ENCODE measurements at regions not wholly inside any gene's neighbourhood (a gene's known extent, or its start where the extent isn't known, plus 50 kb on each side); places are given as distances from the start of the nearest gene placed in this dataset.
"Not testable (repeated sequence)": the region's sequence is repeated elsewhere in the genome, so short reads cannot be mapped to it uniquely, and the experiment has no call there.

DNA sequence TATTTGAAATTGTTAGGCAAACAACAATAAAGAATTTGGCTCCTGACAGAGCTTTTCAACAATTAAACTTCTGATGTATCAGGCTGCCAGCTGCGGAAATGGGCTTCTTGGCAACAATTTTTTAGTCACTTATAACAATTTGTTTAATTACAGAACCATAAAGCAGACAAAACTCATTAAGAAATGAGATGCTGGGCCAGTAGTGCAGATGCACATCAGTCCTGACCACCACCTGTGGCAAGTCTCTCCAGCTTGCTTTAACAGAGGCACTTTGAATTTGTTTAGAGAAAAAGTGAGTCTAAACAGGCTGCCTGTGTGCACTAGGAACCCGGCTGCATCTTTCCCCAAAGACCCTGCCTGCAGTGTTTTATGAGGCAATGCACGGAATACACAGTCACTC is 1124.4 kb downstream of the NXPH1 start:
- DNase-seq = no peak

DNA sequence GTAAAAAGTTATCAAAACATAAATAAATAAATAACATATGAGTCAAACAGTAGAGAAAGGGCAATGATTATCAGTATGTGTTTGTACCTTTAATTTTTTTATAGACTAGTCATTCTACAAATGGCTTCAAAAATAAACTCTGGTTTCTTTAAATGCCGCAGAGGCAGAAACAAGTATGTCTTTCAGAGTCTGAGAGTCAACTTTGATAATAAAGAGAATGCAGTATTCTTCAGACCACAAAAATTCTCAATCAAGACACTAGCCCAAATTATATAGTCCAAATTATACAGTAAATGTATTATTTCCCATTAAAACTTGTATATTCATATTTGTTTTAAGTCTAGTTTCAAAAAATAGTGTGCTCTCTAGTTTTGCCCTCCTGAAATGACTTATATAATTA is 1142.3 kb downstream of the NXPH1 start:
- no peak for DNase-seq

DNA sequence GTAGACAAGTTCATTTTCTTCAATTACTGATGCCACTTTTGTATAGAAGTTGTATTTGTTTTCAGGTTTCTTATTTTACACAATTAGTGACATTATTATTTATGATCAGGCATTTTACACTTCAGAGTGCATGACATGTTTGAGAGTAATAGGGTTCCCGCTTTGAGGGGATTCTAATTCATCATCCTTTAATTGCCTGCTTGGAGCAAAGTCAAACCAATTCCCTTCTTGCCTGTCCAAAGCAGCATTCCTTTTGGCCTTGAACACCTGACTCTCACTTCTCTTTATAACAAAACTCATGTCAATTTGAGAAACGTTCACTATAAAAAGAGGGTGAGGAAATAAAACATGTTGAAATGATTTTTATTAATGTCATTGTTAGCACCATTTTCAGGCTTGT is 1149.4 kb downstream of the NXPH1 start:
- DNase-seq = no peak

DNA sequence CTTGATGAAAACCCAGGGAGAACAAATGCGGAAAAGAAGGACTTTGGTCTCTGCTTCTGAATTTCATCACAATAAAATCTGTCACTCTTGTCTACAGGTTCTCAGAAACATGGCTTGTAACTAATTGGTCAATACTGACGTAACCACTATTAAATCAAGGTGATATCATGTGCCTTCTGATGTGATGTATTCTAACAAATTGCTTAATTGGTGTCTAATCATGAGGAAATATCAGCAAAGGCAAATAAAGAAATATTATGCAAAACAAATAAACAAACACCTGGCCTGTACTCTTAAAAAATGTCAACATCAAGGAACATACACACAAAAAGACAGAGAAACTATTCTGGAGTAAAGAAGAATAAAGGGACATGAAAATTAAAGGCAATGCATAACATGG is 1165.0 kb downstream of the NXPH1 start:
- DNase-seq = no peak

DNA sequence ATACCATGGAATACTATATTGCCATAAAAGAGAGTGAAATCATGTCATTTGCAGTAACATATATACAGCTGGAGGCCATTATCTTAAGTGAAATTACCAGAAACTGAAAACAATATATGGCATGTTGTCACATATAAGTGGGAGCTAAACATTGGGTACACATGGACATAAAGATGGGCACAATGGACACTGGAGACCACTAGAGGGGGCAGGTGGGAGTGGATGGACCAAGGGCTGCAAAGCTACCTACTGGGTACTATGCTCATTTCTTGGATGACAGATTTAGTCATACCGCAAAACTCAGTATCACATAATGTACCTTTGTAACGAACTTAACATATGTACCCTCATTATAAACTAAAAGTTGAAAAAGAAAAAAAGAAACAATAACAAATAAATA is 1167.6 kb downstream of the NXPH1 start:
- no peak for DNase-seq

DNA sequence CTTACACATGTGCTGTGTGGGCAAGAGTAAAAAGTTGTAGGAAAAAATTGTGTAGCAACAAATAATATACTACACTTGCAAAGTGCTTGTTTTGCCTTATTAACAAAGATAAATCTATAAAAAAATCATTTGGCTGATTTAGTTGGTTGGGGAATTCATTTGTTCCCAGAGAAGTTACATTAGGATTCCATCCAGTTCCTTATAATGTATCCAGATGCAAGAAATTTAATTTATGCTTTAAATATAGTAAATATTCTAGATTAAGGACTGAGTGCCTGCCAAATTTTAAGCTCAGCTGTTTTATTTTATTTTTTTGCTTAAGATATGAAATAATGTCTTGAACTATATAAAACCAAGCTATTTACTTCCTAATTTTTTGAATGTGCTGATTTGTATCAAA is 1169.9 kb downstream of the NXPH1 start:
- DNase-seq = no peak

DNA sequence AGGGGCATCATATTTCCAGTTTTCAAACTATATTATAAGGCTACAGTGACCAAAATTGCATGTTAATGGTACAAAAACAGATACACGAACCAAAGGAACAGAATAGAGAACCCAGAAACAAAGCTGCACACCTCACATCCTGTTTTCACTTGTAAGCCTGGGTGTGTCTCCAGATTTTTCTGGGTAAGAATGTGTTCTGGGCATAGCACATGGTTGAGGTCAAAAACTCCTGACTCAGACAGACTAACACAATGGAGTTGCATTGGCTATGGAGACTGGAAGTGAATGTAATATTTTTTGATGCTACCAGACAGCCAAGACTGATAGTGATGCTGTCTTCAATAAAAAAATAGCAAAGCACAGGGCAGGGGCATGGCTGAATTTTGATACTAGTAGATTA is 1175.2 kb downstream of the NXPH1 start:
- DNase-seq = no peak

DNA sequence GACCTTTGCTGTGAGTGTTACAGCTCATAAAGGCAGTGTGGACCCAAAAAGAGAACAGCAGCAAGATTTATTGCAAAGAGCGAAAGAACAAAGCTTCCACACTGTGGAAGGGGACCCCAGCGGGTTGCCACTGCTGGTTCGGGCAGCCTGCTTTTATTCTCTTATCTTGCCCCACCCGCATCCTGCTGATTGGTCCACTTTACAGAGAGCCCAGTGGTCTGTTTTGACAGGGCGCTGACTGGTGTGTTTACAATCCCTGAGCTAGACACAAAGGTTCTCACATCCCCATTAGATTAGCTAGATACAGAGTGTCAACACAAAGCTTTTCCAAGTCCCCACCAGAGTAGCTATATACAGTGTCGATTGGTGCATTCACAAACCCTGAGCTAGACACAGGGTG is 1187.5 kb downstream of the NXPH1 start:
- not testable (repeated sequence) for DNase-seq

DNA sequence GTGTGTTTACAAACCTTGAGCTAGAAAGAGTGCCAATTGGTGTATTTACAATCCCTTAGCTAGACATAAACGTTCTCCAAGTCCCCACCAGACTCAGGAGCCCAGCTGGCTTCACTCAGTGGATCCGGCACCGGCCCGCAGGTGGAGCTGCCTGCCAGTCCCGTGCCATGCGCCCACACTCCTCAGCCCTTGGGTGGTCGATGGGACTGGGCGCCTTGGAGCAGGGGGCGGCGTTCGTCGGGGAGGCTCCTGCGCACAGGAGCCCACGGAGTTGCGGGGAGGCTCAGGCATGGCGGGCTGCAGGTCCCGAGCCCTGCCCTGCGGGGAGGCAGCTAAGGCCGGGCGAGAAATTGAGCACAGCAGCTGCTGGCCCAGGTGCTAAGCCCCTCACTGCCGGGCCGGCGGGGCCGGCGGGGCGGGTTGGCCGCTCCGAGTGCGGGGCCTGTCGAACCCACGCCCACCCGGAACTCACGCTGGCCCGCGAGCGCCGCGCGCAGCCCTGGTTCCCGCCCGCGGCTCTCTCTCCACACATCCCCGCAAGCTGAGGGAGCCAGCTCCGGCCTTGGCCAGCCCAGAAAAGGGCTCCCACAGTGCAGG is 1188.0 kb downstream of the NXPH1 start:
- not testable (repeated sequence) for DNase-seq

DNA sequence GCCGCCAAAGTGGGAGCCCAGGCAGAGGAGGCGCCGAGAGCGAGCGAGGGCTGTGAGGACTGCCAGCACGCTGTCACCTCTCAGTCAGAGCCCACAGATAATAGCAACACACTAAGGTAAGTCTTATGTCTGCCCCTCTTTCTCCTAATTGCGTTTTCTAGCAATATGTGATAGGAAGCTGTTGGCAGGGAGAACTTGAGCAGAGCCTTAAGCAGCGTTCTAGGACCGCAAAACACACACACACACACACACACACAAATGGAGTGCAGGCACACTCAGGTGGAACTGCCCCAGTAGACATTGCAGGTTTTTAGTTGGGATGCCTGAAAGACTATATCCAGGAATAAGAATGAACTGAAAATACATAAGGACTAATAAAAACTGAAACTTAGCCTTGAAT is 1188.5 kb downstream of the NXPH1 start:
- no peak for DNase-seq

DNA sequence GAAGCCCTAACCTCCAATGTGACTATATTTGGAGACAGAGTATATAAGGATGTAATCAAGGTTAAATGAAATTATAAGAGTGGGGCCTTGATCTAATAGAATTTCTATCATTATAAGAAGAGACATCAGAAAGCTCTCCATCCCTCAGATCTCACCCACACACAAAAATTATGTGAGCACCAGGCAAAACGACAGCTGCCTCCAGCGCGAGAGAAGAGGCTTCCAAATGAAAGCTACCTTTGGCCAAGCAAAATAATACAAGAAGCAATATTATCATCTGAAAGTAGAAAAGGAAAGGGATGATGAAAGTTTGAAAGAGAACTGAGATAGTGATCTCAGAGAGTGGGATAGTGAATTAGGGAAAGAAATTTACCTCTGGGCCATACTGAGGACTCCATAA is 1192.5 kb downstream of the NXPH1 start:
- no peak for DNase-seq

DNA sequence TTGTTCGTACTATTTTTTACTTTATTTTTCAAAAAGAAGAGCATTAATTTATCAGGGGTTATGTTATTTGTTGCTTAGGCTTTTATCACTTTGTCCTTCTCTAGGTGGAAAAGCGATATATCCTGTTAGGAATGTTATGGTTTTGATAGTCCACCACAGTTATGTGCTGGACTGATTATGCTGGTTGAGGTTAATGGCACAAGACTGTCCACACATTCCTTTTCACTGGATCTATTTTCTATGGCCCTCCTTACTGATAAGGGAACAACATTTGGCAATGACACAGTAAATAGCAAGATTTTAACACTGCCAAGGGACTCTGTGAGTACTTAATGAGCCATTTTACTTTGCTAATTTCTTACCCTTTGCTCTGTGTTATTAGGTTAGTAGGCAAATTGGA is 1212.3 kb downstream of the NXPH1 start:
- DNase-seq = no peak

DNA sequence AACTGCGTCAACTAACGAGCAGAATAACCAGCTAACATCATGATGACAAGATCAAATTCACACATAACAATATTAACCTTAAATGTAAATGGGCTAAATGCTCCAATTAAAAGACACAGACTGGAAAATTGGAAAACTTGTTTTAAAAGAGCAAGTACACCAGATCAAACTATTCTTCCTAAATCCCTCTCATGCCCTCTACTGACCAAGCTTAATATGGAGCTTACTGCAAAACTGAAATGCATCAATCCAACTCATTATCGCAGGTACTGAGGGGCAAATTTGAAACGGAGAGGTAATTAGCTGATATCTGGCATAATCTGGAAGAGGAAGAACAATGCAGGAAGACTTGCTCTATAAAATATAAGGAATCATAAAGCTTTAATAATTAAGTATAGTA is 1223.8 kb downstream of the NXPH1 start:
- DNase-seq = no peak

DNA sequence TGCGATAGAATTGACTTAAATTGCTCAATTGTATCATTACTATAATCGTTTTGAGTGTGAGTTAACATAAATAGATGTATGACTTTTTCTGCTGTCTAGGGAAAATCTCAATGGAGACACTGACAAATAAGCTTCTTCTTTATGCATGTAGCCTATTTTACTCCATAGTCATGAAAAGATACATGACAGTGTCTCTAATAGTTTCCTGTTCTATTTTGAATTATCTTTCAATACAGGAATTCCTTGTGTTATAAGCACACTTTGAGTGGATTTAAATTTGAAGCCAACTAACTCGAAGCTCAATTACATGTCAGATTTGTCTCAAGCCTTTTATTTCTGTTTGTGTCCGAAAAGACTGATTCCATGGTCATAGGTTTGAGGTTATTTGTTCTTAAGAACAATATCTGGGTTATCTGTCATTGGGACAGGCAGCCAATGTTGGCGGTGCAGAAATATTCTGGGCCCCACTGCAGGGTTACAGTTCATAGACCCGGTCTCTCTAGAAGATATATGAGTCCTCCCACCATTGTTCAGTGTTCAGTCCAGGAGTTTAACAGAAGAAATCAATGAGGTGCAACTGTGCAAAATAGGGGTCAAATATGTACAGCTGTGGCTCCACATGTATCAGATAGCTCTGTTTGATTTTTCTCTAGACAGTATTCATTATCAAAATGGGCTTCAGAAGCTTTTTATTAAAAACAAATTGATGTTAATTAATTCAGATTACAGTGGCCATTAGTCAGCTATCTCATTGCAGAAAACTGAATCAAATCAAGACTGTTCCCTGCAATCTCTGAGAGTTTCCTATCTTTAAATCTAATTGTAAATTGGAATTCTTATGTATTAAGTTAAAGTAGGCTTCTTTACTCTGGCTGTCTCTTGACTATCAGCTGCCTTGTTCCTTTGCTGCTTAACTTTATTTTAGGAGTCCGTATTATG is 1238.8 kb downstream of the NXPH1 start:
- no peak for DNase-seq

DNA sequence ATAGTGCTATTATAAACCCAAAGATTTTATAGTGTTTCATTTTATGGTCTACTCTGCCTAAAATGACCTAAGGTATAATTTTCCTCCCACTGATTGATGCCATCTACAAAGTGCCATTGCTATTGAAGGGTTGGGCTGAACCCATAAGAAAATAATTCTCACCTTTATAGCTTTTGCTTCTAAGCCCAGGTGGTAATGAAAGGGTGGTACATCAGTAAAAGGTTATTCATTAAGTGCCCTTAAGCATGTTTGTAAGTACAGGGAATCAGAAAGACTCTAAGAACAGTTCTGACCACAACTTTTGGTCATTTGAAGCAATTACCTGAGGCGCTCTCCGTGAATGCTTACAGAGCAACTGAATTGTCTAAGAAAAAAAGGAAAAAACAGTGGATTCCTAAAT is 1247.3 kb downstream of the NXPH1 start:
- DNase-seq = no peak

DNA sequence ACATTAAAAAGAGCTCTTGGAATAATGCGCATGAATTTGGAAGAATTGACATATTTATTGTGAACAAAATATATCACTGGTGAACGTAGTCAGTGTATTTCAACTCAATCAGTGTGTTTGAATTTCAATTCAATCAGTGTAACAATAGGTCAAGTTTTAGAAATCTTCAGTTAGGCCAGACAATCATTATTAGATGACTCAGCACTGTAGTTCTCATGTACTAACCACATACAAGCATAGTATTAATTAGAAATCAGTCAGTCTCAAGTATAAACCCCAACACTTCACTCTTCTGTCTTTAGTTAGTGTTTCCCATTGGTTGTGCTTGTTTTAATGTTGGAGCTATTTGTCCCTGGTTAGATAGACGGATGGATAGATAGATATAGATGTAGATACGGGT is 1247.9 kb downstream of the NXPH1 start:
- DNase-seq = no peak

DNA sequence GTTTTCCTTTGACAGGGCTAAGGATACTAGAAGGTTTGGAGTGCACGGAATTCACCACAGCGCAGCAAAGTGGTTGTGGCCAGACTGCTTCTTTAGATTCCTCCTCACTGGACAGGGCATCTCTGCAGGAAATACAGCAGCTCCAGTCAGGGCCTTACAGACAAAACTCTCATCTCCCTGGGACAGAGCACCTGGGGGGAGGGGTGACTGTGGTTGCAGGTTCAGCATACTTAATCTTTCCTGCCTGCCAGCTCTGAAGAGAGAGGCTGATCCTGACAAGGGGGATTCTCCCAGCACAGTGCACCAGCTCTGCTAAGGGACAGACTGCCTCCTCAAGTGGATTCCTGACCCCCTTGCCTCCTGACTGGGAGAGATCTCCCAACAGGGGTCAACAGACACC is 1257.9 kb downstream of the NXPH1 start:
- DNase-seq = no peak

DNA sequence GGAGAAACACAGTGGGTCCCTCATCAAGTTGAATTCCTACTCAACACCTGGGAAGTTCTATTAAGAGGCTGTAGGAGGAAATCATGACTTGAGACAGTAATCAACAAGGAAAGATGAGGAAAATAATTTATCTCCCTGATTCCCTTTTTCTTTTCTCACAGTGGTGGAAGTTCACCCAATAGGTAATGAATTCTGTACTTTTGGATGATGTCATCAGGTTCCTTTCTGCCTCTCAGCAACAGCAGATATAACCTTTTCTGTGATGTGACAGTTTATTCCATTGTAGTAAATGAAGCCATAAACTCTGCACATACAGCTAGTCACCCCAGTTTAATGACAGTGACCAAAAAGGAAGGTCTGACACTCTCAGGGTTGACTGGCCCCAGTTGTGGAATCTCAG is 1265.0 kb downstream of the NXPH1 start:
- DNase-seq = no peak

DNA sequence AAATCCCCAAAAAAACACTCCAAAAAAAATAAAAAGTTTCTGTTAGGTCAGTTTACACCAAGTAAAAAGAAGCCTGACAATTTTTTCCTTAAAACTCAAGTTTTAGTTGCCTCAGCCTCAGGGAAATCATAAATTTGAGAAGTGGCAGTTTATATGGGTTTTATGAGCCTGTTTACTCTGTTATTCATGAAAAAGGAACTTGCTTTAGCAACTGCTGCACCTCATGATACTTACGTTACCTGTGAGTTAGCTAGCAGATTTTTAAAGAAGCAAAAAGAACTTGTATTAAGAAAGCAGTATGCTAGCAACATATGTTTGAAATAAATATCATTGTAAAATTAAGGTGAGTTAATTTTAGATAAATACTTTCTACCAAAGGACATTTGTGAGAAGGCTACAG is 1264.5 kb upstream of the PHF14 start:
- no peak for DNase-seq

DNA sequence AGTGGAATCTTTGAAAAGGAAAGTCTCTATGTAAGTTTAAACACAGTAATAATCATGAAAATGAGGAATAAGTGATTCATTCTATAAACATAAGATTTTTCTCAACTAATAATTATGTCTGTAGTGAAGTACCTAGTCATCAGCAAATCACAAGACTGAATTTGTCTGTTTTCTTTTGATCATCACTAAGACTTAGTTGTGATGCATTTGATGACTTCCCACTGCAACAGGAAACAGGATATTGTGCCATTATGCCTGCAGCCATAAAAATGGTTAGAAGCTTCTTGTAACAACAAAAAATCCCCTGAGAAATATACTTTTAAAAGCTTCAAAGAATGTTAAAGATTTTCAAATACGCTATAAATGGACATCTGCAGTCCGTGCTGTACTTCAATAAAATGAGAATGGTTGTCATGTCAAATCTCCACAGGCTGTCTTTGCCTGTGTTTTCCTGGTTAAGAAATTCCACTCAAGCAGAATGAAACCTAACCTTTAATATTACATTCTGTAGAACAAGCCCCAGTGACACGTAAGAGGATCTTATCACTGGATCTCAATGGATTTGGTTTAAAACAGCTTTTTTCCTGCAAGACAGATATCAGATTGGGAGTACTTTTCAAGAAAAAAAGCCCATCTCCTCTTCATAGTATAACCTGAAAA is 1262.3 kb upstream of the PHF14 start:
- DNase-seq = no peak

DNA sequence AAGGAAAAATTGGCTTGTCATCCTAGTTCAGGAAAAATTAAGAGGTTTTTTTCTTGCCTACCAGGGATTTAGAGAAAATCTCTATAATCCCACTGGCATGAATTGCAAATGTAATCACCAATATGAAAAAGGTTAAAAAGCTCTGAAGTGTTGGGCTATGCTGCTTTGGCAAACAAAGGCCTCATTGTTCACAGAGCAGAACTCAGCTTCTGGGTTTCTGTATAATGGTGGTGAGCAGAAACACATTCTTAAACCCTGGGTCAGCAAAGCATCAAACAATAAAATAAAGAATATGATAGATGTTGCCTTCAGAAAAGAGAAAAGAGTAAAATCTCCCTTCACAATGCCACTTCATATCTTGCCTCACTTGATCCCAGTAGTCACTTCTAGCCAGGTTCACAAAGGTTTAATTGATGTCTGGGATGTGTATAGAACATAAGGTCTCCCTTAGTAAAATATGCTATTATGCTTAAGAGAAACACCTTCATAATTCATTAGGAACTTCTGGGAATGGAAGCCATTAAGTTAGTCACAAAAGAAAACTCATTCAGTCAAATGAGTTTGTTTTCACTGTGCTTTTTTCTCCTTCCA is 1255.5 kb upstream of the PHF14 start:
- DNase-seq = no peak

DNA sequence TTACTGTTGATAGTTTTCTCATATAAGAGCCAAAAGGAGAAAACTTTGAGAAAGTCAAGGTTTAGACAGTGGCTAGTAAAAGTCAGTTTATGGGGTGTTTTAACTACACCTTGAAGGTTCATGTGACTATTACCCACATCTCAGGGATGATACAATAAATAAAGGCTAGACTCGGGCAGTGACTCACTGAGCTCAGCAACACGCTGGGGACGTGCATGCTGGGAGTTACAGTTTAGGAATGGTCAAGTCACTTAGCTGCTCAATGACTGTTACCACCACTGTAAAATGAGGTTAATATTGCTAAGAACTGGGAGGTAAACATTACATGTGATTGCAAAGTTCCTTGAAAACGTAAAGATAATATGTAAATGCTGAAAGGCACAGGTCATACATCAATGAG is 1254.4 kb upstream of the PHF14 start:
- DNase-seq = no peak

DNA sequence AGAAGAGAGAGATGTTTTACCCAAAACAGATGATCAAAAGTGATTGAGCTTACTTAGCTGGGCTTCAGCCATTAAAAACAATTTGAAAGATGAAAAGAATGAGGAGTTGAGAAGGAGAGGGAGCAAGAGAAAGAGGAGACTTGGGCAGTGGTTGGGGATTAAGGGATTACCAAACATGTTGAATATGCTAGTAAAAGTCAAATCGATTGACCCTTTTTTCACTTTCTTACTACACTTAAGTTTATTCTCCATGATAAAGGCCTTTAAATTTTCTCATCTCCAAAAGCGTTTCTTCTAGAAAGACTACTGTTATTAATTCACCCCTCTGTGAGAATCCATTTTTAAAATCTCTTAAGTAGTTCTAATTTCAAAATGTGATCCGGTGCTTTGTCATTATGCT is 1254.0 kb upstream of the PHF14 start:
- no peak for DNase-seq

Measured in CD4-positive, alpha-beta T cell treated with Interleukin-15 for 1 hour (primary cell).